Mesodermal cell (in vitro differentiated cells): ENCODE measurements at regions not wholly inside any gene's neighbourhood (a gene's known extent, or its start where the extent isn't known, plus 50 kb on each side); places are given as distances from the start of the nearest gene placed in this dataset.

ENCODE experiments used
- H3K27ac ChIP-seq: 2 replicates; pipeline ENCODE4 v1.7.0; 2013; ENCODE audit warnings: mild to moderate bottlenecking, low read depth, low read length, moderate library complexity; ENCODE audit not compliant: severe bottlenecking
- H3K36me3 ChIP-seq: 2 replicates; pipeline ENCODE4 v1.7.1; 2013; ENCODE audit warnings: mild to moderate bottlenecking, low read length, moderate library complexity; ENCODE audit not compliant: control insufficient read depth, insufficient read depth
- H3K4me1 ChIP-seq: one replicate; pipeline ENCODE4 v1.7.1; 2013; ENCODE audit warnings: mild to moderate bottlenecking, low read length; ENCODE audit not compliant: insufficient read depth, control insufficient read depth, poor library complexity, severe bottlenecking
- H3K4me3 ChIP-seq: 2 replicates; pipeline ENCODE4 v1.7.0; 2013; ENCODE audit warnings: low read length, control low read depth, mild to moderate bottlenecking; ENCODE audit not compliant: insufficient read depth, poor library complexity, severe bottlenecking; ENCODE audit errors: extremely low read depth
- H3K9me3 ChIP-seq: 2 replicates; pipeline ENCODE4 v1.7.1; 2013; ENCODE audit warnings: mild to moderate bottlenecking, low read length, moderate library complexity; ENCODE audit not compliant: control insufficient read depth
- WGBS, 2 experiments: methylation state at CpG; one replicate each; pipeline ENCODE4 v1.1.5; 2013; ENCODE audit warnings: missing lambda C conversion rate in 2 of 2; ENCODE audit not compliant: insufficient coverage in 2 of 2; 5-methylcytosine and 5-hydroxymethylcytosine counted together

GRCh38 chr16:52837251-52837650, 215.4 kb downstream of the CHD9NB start:
- Histone ChIP-seq H3K36me3 (no peaks in the 10 kb centered on the region), H3K27ac (no peak overlapping the region), H3K4me1 (no peaks in the 10 kb centered on the region), H3K4me3 (no peak overlapping the region), H3K9me3 (no peaks in the 10 kb centered on the region)
- 80% methylated on average over 2 of the region's 3 CpGs; no CpG with 5 or more reads in 1 of the 2 experiments for WGBS, 2 experiments

DNA sequence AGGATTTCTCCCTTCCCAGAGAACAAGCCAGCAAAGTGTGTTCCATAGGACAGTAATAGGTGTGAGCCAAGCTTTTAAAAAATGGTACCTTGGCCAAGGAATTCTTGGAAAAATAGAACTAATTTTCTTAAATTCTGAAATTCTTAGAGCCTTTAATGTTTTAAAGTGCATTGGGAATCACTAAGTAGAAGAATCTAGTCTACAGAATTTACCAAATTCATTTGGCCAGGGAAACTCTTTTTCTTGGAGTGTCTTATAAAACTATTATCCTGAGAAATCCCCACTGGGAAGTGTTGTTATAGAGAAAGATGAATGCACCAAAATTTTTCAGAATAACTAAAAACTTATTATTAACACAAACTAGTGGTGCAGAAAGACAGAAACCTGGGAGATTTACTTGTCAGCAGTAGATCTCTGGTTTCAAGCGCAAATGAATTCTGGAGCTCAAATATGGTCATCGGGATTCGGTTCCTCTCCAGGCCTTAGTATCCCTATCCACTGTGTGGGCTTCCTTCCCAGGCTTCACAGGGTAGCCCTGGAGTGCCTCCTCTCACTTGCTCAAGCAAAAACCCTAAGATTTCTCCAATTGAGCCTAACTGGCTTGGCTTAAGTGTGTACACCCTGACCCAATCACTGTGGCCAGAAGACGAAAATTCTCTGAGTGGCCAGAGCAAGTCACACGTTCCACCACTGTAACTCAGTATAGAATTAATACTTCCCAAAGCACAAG, 217.8 kb downstream of the CHD9NB start:
- Histone ChIP-seq H3K27ac (no peak overlapping the region), H3K36me3 (no peaks in the 10 kb centered on the region), H3K4me3 (no peak overlapping the region), H3K4me1 (no peaks in the 10 kb centered on the region), H3K9me3 (no peaks in the 10 kb centered on the region)
- 28 to 33% methylated on average over 3 of the region's 5 CpGs for WGBS, 2 experiments

GRCh38 chr16:52832771-52833170, 219.9 kb downstream of the CHD9NB start:
- H3K36me3 ChIP-seq, result no peaks in the 10 kb centered on the region
- H3K9me3 ChIP-seq, result no peaks in the 10 kb centered on the region
- H3K4me3 ChIP-seq, result no peak overlapping the region
- H3K4me1 ChIP-seq, result no peaks in the 10 kb centered on the region
- no CpG with 5 or more reads among the region's 2 CpGs for WGBS, 2 experiments
- no peak overlapping the region for H3K27ac ChIP-seq

GRCh38 chr16:52827456-52827855, 225.2 kb downstream of the CHD9NB start:
- 71 to 83% methylated on average over 1 of the region's 4 CpGs for WGBS, 2 experiments
- Histone ChIP-seq H3K27ac (no peak overlapping the region), H3K4me3 (no peak overlapping the region), H3K36me3 (no peaks in the 10 kb centered on the region), H3K9me3 (no peaks in the 10 kb centered on the region), H3K4me1 (no peaks in the 10 kb centered on the region)

DNA sequence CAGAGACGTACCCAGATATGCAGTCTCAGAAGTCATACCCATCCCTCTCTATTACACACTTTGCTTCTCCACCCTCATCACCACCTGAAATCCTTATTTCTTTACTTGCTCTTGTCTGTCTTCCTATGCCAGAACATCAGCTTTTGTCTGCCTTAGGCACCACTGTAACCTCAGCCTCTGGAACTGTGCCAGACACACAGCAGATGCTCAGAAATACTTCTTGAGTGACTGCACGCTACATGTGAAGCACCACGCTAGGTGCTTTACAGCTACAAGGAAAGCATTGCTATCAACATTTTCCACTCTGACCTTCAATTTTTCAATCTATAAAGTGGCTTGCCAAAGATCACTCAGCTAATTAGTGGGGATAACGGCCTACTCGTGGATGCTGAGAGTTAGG, 226.8 kb downstream of the CHD9NB start:
- WGBS, 2 experiments, result 89% methylated on average over 3 of the region's 5 CpGs
- Histone ChIP-seq H3K4me1 (no peaks in the 10 kb centered on the region), H3K27ac (no peak overlapping the region)

DNA sequence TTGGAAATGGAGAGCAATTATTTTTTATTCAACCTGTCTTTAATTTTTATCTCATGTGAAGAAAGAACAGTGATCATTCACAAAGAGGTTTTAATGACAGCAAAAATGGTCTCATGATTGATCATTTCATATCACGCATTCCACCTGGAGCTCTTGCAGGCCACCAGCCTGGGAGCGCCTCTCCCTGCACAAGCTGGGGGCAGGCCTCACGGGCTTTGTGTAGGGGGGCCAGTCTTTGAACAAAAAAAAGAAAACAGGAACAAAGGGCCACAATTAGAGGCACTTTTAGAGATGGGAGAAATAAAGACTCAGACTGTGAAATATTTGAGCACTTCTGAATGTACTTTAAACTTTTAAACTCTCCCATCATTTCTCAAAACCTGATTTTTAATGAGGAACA, 232.9 kb downstream of the CHD9NB start:
- H3K27ac ChIP-seq, result no peak overlapping the region
- no peak overlapping the region for H3K4me3 ChIP-seq
- WGBS, 2 experiments, result 100% methylated on average over 2 of the region's 3 CpGs
- no peaks in the 10 kb centered on the region for H3K4me1 ChIP-seq
- no peaks in the 10 kb centered on the region for H3K36me3 ChIP-seq
- peaks cover under 1% of the 10 kb centered on the region for H3K9me3 ChIP-seq

More for the DNA sequence above, 226.8 kb downstream of the CHD9NB start:
- no peaks in the 10 kb centered on the region for H3K36me3 ChIP-seq
- no peak overlapping the region for H3K4me3 ChIP-seq
- H3K9me3 ChIP-seq, result no peaks in the 10 kb centered on the region

GRCh38 chr16:52819405-52819804, 233.3 kb downstream of the CHD9NB start:
- Histone ChIP-seq H3K4me3 (no peak overlapping the region), H3K36me3 (no peaks in the 10 kb centered on the region), H3K9me3 (peaks cover 5% of the 10 kb centered on the region), H3K4me1 (no peaks in the 10 kb centered on the region), H3K27ac (no peak overlapping the region)
- WGBS, 2 experiments, result 87 to 88% methylated on average over 4 to 5 of the region's 7 CpGs

- H3K36me3 ChIP-seq, result no peaks in the 10 kb centered on the region
- no peak overlapping the region for H3K4me3 ChIP-seq
- H3K9me3 ChIP-seq, result peaks cover 15% of the 10 kb centered on the region
- 61 to 100% methylated on average over 1 to 4 of the region's 6 CpGs for whole genome bisulfite sequencing, 2 experiments
- H3K4me1 ChIP-seq, result peaks cover 4% of the 10 kb centered on the region
- H3K27ac ChIP-seq, result no peak overlapping the region
Measured at GRCh38 chr16:52817696-52818095, 235.0 kb downstream of the CHD9NB start.

DNA sequence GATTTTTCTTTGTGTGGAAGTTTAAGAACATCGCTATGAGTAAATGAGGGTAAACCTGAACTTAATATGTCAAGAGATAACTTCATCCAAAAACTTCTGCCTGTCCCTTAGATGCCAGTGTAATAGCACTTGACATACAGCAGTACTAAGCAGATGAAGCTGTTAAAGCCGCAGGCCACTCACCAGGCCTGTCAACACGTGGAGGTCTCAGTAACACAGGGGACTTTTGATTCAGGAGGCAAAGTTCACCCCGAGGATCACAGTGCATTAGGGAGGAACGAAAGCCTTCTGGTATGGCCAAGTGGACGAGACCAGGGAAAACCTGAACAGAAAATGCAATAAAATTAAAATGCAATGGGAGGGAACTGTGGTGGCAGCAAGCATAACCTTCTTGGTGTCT, 235.7 kb downstream of the CHD9NB start:
- whole genome bisulfite sequencing, 2 experiments, result 86% methylated on average over 5 of the region's 6 CpGs
- Histone ChIP-seq H3K4me3 (no peak overlapping the region), H3K36me3 (no peaks in the 10 kb centered on the region), H3K4me1 (peaks cover 4% of the 10 kb centered on the region), H3K27ac (no peak overlapping the region), H3K9me3 (peaks cover 15% of the 10 kb centered on the region)

- 83 to 93% methylated on average over 3 to 4 of the region's 5 CpGs for WGBS, 2 experiments
- Histone ChIP-seq H3K27ac (peak overlapping the region; percentile 66), H3K9me3 (peaks cover 15% of the 10 kb centered on the region), H3K36me3 (no peaks in the 10 kb centered on the region), H3K4me3 (no peak overlapping the region), H3K4me1 (peaks cover 4% of the 10 kb centered on the region)
Measured at GRCh38 chr16:52812678-52813556, 239.8 kb downstream of the CHD9NB start.
